Fibroblast of skin of left quadriceps (primary cell): ENCODE measurements at regions not wholly inside any gene's neighbourhood (a gene's known extent, or its start where the extent isn't known, plus 50 kb on each side); places are given as distances from the start of the nearest gene placed in this dataset.
"Not testable (repeated sequence)": the region's sequence is repeated elsewhere in the genome, so short reads cannot be mapped to it uniquely, and the experiment has no call there.

ENCODE experiments used
- DNase-seq, 2 experiments: peaks; one replicate each; pipeline ENCODE4 v3.0.0-alpha.2; 2013; ENCODE audit warnings: low read depth in 2 of 2

DNA sequence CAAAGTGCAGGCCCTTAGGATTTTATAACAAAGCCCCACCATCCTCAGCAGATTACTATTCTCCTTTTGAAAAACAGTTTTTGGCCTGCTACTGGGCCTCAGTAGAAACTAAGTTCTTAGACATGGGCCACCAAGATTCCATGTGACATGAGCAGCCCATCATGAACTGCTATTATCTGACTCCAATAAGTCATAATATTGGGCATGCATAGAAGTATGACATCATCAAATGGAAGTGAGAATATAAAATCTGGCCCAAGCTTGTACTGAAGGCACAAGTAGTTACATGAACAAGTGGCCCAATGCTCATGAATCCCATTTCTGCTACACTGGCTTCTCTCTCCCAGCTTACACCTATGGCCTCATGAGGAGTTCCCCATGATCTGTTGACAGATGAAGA is 404.8 kb downstream of the EPHA5 start:
- DNase-seq, result no peak

DNA sequence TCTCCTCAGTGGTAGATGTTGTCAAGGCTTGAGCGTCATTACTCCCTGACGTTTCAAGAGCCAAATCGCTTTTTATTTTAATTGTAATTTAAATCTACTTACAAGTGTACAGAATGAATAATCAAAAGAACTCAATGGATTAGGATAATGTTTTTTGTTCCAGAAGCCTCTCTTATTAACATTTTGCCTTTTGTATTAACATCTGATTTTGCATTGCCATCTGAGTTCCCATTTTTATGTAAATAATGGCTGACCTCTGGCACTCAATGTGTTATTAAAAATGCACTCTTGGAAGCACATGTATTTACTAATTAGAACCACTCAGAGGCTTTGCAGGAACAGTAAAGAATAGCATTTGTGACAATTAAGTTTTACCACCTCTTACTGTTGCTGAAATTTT is 411.0 kb downstream of the EPHA5 start:
- DNase-seq, result no peak

DNA sequence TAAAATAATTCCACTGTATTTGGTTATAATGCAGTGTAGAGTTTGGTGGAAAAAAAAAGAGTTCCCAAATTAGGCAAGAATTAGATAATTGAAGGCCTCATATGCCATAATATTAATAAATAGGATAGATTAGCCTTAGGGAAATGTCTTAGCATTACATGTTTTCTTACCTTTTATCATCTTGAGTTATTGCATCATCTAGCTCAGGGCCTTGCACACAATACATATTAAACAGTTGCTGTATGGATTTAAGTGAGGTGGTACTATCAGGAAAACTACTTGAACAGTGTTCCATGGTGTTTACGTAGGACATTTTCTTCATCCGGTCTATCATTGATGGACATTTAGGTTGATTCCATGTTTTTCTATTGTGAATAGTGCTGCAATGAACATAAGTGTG is 419.4 kb downstream of the EPHA5 start:
- no peak for DNase-seq

DNA sequence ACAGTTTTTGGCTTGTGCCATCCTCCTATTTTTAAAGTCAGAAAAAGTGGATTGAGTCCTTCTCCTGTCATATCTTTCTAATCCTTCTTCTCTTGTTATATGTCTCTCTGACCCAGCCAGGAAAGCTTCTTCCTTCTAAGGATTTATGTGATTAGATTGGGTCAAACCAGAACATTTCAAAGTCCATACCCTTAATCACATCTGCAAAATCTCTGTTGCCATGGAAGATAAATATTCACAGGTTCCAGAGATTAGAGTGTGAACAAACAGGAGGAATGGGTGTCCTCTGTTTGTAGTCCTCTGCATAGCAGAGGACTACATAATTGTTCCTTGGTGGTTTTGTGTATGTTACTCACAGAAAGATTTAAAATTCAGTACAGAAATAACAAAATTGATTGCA is 421.2 kb downstream of the EPHA5 start:
- no peak for DNase-seq

DNA sequence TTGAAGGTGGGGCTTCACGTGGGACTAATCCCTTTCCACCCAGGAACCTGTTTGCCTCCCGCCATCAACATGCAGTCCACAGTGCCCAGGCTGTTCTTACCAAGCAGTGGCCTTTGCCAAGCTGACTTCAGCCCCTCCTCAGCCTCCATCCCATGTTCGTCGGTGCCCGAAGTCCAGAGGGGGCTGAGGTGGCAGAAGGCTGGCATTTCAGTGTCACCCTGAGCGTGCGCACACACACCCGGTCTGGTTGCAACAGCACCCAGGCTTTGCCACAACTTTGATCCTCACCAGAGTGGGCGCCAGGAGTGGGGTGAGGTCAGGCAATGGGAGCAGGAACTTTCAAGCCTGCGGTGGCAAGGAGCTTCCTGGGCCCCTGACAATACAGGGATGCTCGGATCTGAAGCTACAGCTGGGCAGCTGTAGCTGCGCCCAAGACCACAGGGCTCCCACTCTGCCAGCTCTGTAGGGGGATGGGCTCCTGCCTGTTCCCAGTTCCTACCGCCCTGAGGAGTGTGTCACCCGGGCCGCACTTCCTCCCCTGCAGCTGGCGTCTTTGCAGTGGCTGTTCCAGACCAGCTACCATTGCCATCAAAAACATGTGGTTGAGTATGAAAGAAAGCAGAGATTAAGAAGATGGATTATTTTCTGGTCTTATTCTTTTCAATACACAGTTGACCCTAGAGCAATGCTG is 428.0 kb downstream of the EPHA5 start:
- no peak for DNase-seq

DNA sequence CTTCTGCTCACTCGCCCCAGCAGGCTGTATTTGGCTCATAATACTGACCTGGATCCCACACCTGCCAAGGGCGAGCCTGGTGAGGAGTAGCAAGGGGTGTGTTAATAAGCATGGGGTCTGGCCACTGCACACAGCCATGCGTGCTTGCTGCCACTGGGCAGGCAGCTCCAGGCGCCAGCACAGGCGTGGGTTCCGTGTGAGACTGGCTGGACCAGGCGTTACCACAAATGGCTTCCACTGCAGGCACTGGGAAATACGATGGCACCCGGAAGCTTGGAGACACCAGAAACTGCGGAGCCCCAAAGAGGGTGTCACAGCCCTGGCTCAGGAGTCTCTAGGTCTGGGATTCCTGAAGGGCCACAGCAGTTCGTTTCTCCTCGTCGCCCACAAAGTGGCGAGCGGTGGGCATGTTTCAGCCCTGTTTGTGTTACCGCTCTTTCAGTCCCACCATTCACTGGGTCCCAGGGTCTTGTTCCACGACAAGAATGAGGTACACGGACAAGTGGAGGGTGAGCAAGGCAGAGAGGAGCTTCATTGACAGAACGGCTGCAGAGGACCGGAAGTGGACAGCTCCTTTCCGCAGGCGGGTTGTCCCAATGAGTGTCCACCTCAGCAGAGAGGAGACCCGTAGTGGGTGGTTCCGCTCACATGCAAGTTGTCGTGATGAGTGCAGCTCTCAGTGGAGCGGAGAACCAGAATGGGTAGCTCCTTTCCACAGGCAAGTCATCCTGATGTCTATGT is 428.9 kb downstream of the EPHA5 start:
- no peak for DNase-seq

DNA sequence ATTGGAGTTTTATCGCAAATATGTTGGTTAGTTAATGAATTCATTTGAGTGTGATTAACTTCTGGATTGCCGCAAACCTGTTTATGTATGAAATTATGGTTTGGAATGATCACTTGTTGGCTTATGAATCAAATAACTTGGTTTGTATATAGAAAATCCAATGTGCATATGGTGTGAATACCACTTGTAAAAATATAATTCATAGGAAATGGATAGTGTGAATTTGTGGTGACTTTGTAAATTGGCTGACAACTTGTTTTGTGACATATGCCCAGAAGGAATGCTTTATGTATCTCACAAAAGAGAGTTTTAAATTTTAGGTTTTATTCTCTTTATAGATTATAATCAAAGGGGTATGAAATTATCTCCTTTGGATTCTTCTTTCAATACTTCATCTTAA is 436.2 kb downstream of the EPHA5 start:
- DNase-seq, result no peak

DNA sequence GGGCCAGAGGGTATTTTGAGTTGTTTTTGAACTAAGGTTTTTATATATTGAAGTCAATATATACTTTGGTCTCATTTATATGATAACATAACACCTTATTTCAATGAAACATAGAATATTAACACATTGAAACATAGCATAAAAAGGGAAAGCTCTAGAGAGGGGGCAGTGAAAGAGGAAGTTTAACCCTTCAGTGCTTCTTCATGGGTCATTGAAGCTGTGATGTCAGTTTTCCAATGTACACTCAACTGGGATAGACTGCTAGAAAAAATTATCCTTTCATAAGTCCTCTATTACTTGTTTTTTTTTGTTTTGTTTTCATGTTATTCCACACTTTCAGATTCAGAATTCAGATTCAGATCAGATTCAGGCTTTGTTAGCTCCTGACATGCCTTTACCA is 442.7 kb downstream of the EPHA5 start:
- DNase-seq, result no peak

DNA sequence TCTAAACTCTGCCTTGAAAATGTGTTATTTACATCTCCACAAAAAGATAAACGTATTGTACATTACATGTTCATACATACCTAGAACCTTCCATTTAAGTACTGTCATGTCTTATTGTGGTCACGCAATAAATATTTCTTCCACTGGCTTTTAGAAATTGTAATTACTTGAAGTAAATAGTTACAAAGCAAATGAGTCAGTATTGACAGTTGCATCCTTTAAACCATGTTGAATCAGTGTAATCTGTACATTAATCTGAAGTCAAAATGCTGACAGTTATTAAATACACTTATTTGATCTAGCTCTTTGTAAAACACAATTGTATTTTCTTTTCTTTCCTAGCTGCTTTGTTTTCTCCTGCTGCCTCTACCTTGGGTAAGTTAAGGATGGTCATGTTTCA is 446.7 kb downstream of the EPHA5 start:
- DNase-seq, result no peak

DNA sequence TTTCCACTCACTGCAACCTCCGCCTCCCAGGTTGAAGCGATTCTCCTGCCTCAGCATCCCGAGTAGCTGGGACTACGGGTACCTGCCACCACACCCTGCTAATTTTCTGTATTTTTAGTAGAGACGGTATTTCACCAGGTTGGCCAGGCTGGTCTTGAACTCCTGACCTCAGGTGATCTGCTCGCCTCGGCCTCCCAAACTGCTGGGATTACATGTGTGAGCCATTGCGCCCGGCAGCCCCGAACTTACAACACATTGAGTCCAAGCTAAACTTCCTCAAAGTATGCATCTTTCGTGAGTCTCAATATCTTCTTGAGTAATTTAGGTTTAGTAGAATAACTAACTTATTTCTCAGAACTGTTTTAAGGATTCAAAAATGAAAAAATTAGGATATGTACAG is 447.2 kb downstream of the EPHA5 start:
- DNase-seq, result not testable (repeated sequence)

DNA sequence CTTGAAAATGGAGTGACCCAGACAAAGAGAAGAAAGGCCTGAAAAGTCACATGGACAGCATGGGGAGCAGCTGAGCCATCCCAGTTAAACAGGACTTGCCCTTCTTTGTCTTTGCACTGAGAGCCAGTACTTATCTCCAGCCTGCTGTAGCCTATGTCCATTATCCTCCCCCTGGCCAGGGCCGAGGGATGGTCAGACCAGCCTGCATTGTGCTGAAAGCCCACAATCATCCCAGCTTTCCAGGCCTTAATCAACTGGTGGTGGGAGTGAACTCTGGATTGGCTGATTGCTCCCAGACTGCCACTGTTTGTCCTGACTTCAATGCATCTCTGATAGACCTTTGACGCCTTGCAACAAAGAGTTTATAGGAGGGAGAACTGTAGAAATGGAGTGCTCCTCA is 453.1 kb downstream of the EPHA5 start:
- no peak for DNase-seq

DNA sequence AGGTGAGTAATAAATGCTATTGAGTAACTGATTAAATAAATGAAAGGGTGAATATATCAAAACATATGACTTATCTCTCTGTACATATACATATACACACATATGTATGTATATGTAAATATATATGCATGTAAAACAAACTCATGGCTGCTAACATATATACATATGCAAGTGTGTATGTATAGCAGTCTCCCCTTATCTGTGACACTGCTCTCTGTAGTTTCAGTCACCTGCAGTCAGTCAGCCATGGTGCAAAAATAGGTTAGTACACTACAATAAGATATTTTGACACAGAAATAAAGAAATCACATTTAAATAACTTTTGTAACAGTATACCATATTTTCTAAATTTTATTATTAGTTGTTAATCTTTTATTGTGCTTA is 467.4 kb downstream of the EPHA5 start:
- DNase-seq, result no peak

DNA sequence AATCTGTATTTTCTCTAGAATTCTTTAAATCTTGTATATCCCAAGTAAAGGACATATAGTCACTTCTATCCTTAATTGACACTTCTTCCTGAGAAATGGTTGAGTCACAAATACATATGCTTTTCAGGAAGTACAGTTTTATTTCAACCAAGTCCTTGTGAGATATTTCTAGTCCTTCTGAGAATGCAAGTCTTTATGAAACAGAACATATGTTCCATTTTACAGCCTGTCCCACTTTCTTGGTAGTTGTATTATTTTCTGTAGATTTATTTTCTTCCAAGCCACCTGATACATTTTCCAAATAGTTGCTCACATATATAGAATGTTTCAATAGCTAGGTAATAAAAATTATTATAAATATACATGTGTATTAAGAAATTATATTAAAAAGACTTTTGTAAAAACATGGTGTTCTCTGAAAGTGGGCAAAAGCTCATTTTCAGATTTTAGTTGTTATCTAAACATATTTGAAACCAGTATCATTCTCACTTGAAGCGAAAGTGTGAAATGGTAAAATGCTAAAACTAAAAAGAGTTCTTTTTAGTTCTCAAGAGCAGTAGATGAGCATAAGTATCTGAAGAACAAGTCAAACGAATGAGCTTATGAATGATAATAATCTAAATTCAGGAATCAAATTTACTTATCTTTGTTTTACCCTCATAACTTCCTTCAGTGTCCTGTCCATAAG is 468.0 kb downstream of the EPHA5 start:
- DNase-seq, result no peak

DNA sequence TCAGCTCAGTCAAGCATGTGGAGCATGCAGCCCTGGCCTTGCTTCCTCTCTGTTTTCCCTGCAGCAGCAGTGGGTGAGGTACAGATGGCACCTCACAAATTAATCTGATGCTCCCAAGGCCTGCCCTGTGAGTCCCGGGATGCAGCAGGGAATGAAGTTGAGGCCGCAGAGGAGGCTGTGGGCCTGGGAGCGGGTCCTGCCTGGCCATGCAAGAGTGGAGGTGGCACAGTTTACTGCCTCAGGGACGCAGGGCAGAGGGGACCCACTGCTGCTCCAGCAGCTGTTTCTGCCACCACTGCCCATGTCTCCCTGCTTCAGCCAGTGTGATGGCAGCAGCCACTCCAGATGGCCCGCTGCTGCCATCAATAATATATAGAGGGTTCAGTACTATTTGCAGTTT is 474.6 kb downstream of the EPHA5 start:
- DNase-seq, result no peak

DNA sequence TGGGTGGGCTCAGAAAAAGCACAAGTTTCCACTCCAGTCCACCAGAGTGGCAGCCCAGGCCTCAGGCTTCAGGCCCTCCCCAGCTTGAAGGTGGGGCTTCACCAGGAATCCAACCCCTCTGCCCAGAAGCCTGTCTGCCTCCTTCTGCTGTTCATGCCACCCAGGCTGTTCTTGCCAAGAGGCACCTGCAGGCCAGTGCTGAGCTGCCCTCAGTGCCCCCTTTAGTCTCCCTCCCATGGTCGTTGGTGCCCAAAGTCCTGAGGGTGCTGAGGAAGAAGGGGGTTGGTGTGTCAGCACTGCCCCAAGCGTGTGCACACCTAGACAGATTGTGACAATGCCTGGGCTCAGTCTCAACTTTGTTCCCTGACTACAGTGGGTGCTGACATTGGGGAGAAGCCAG is 475.3 kb downstream of the EPHA5 start:
- DNase-seq, result no peak

DNA sequence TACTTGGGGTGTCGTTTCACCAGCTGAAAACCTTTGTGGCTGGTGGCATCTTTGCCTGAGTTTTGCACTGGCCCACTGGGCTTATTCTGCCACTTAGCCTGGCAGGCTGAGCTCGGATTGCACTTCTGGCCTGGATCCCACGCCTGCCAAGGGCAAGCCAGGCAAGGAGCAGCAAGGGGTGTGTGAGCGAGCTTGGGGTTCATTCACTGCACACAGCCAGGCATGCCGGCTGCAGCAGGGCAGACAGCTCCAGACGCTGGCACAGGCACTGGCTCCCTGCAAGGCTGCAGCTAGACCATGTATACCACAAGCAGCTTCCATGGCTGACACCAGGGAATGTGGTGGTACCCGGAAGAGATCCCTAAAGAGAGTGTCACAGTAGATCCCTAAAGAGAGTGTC is 476.3 kb downstream of the EPHA5 start:
- no peak for DNase-seq

DNA sequence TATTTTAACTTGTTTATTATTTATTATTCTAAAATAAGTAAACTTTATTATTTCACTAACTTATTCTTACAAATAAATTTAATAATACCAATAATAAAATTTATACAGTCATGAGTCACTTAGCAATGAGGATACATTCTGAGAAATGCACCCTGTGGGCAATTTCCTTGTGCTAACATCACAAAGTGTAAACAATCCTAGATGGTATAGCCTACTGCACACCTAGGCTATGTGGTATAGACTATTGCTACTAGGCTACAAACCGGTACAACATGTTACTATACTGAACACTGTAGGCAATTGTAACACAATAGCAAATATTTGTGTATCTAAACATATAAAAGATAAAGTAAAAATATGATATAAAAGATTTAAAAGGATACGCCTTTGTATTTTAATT is 479.5 kb downstream of the EPHA5 start:
- no peak for DNase-seq

DNA sequence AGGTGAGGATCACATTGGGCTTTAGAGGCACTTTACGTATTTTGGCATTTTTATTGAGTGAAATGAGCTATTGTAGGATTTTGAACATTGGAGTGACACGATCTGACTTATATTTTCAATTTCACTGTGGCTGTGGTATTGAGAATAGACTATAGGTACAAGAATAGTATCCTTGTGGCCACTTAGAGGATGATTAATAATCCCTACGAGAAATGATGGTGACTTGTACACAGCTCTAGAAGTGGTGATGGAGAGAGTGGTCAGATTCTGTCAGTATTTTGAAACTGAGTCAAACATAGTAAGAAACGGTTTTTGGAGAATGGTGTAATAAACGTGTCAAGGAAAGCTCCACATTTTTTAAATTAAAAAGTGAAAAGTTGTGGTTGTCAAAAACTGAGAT is 494.7 kb downstream of the EPHA5 start:
- no peak for DNase-seq

DNA sequence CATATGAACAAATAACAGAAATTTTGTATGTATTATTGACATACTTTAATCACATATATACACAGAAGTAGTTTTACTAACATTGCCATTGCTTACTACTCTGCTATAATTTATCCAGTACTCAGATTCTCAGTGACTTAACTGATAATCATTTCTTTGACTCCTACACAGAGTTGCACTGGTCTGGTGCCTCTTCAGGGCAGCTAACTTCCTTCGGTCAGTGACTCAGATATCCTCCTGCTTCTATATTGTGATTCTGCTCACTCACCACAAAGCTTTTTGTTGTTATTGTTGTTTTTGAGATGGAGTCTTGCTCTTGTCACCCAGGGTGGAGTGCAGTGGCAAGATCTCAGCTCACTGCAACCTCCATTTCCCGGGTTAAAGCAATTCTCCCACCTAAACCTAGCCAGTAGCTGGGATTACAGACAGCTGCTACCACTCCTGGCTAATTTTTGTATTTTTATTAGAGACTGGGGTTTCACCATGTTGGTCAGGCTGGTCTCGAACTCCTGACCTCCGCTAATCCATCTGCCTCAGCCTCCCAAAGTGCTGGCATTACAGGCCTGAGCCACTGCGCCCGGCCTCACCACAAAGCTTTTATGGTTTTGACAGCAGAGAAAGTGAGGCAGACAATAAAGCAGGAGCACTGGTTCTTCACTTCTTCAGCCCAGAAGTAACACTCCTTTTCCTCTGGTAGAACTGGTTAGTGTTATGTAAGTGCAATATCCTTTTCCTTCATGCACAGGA is 499.3 kb downstream of the EPHA5 start:
- no peak for DNase-seq

DNA sequence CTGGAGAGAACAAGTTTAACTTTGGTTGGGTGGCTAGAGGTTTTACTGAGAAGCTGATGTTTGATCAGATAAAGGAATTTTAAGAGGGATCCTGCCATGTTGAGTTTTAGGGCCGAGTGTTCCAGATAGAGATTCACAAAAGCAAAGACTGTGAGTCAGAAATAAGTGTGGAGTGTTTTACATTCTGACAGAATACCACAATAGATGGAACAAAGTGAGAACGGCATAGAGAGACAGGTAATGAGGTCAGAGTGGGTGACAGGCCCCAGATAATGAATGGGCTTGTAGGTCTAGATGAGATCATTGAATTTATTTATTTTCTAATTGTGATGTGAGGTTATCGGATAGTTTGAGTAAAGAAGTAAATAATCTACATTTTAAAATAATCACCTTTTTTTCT is 502.6 kb downstream of the EPHA5 start:
- DNase-seq, result no peak

DNA sequence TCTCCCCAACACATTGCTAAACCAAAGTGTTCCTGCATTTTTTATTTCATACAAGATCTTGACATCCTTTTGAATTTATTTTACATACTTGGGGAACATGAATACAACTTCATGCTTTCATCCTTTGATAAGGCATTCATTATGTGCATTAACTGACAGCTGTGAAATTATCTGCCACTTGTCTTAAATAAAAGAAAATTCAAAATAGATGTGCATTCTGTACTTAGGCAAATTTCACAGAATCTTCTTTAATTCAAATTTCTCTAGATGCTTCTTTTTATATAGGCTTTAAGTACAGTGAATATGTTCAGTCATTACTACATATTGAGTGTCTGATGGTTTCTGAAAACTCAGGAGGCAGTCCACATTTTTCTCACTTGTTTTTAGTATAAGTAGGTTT is 518.1 kb downstream of the EPHA5 start:
- DNase-seq, result no peak

DNA sequence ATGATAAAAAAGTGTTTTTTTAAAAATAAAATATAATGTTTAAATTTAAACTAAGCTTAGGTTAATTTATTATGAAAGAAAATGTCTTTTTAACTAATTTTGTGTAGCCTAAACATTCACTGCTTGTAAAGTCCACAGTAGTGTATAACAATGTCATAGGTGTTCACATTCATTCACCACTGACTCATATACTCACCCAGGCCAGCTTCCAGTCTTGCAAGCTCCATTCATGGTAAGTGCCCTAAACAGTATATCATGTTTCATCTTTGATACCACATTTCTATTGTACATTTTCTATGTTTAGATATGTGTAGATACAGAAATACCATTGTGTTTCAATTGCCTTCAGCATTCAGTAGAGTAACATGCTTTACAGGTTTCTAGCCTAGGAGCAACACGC is 530.3 kb downstream of the EPHA5 start:
- DNase-seq, result no peak

DNA sequence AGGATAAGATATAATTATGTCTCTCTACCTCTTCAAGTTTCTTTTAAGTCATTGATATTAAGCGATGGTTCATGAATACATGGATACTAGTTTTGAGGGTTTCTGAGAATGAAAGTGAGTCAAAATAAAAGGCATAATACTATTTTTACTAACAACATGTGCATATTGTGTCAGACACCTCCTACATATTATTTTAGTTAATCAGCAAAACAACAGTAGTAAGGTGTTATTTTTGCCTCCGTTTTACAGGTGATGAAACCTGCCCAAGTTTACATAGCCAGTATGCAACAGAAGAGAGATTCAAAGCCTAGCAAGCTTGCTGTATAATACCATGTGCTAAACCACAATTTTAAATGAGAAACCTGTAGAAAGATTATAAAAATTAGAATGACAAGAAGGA is 544.1 kb downstream of the EPHA5 start:
- DNase-seq, result no peak
